Peyer's patch (tissue), 4 donors: ENCODE measurements at regions not wholly inside any gene's neighbourhood (a gene's known extent, or its start where the extent isn't known, plus 50 kb on each side); places are given as distances from the start of the nearest gene placed in this dataset.

Source experiments
- DNase-seq, 3 donors: peaks; one replicate each; pipeline ENCODE4 v3.0.0-alpha.2; 2017 to 2019
- H3K27ac ChIP-seq, 4 donors: fragments of 200-600 bp; sonication (generic); one replicate each; pipeline ENCODE4 v1.5.1; 2016 to 2019
- H3K27me3 ChIP-seq, 2 donors: fragments of 200-600 bp; sonication (generic); one replicate each; pipeline ENCODE4 v1.5.1; 2019
- H3K36me3 ChIP-seq, 3 donors: fragments of 200-600 bp; sonication (generic); one replicate each; pipeline ENCODE4 v1.5.1; 2016 to 2019
- H3K4me1 ChIP-seq, 4 donors: fragments of 200-600 bp; sonication (generic); one replicate each; pipeline ENCODE4 v1.5.1; 2016 to 2019
- H3K4me3 ChIP-seq, 4 donors: fragments of 200-600 bp; sonication (generic); 1 replicate in 3 of 4; 2 replicates in 1 of 4; pipeline ENCODE4 v1.5.1; 2016 to 2019; ENCODE audit warnings: mild to moderate bottlenecking in 1 of 4
- H3K9me3 ChIP-seq, 4 donors: fragments of 200-600 bp; sonication (generic); one replicate each; pipeline ENCODE4 v1.5.1; 2016 to 2019; ENCODE audit warnings: mild to moderate bottlenecking in 1 of 4
- POLR2A ChIP-seq, 2 donors: fragments of 450-650 bp; IDR thresholded peaks; one replicate each; pipeline ENCODE4 v1.5.1; 2017; ENCODE audit warnings: antibody characterized with exemption in 2 of 2, mild to moderate bottlenecking in 2 of 2, moderate library complexity in 2 of 2
- TF ChIP-seq, protein P1 (sequence below), 6 experiments: fragments of 450-650 bp in 4 of 6; fragments of 200-600 bp in 2 of 6; sonication (generic) in 1 of 6; IDR thresholded peaks; one replicate each; pipeline ENCODE4 v1.5.1; 2017 to 2019; ENCODE audit warnings: antibody characterized with exemption in 6 of 6, mild to moderate bottlenecking in 3 of 6, moderate library complexity in 1 of 6

DNA sequence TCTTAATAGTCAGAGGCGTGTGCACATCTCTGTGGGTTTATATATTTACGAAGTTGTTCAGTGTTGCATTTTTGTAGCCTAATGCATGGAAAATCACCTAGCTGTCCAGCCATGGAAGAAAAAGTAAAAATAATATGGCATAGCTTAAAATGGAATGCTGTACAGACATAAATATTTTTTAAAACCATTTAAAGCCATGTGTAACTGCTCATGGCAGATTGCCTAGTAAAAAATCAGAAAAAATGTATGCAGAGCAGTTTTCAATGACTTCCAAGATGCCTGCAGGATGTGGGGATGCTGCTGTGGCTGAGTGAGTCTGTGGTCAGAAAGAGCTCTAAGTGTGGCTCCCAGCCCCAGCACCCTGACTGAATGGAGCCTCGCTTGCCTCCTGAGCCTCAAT is 64.8 kb upstream of the ALKAL2 start:
- Histone ChIP-seq H3K4me1 (no peaks in the 10 kb centered on the region), H3K27ac (no peak overlapping the region), H3K27me3 (no peaks in the 10 kb centered on the region), H3K36me3 (no peaks in the 10 kb centered on the region), H3K4me3 (no peak overlapping the region), H3K9me3 (no peaks in the 10 kb centered on the region)
- TF ChIP-seq, protein P1, sequence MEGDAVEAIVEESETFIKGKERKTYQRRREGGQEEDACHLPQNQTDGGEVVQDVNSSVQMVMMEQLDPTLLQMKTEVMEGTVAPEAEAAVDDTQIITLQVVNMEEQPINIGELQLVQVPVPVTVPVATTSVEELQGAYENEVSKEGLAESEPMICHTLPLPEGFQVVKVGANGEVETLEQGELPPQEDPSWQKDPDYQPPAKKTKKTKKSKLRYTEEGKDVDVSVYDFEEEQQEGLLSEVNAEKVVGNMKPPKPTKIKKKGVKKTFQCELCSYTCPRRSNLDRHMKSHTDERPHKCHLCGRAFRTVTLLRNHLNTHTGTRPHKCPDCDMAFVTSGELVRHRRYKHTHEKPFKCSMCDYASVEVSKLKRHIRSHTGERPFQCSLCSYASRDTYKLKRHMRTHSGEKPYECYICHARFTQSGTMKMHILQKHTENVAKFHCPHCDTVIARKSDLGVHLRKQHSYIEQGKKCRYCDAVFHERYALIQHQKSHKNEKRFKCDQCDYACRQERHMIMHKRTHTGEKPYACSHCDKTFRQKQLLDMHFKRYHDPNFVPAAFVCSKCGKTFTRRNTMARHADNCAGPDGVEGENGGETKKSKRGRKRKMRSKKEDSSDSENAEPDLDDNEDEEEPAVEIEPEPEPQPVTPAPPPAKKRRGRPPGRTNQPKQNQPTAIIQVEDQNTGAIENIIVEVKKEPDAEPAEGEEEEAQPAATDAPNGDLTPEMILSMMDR (IDR thresholded peaks at IDR 0.05), result no peak
- TF ChIP-seq POLR2A (IDR thresholded peaks at IDR 0.05), result no peak
- no peak for DNase-seq

DNA sequence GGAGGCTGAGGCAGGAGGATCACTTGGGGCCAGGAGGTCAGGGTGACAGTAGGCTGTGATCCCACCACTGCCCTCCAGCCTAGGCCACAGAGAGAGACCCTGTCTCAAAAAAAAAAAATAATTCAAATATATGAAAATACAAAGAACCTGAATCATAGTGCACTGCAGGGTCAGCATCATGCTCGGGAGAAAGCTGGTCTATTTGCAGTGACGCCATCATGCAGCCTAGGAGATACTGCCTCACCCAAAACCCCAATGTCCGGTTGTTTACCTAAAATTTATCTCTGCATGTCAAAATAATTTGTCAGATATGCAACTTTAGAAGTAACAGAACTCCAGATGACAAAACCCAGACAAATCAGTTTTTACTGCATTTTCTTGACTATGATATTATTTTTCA is 61.5 kb upstream of the ALKAL2 start:
- Histone ChIP-seq H3K27ac (no peak overlapping the region), H3K4me3 (no peak overlapping the region), H3K27me3 (no peaks in the 10 kb centered on the region), H3K36me3 (no peaks in the 10 kb centered on the region), H3K9me3 (no peaks in the 10 kb centered on the region), H3K4me1 (no peaks in the 10 kb centered on the region)
- DNase-seq, result no peak
- TF ChIP-seq POLR2A (IDR thresholded peaks at IDR 0.05), result no peak
- TF ChIP-seq, protein P1 (IDR thresholded peaks at IDR 0.05), result no peak

DNA sequence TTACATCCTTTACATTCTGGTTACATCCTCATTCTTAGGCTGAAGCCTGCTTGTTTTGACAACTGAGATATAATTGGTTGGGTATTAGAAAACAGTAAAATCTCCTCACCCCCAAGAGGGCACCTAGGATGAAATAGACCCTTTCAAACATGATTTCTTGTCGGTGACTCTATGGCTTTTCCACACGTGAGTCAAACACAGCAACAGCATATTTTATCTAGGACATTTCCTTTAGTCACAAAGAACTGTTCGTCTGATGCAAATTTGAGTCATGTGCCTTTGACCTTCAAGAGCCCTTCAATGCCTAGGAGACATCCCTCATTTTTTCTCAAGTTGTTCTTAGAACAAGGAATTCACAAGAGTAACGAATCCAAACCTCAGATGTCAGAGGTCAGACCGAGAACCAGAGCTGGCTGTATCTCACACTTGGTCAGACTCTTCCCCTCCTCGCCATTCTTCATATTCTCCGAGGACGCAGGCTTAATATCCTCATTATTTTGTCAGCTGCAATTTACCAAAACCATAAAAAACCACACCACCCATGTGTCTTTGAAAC is 60.5 kb upstream of the ALKAL2 start:
- DNase-seq, result no peak
- H3K4me1 ChIP-seq, result no peaks in the 10 kb centered on the region
- H3K27me3 ChIP-seq, result no peaks in the 10 kb centered on the region
- H3K27ac ChIP-seq, result no peak overlapping the region
- no peaks in the 10 kb centered on the region for H3K36me3 ChIP-seq
- TF ChIP-seq, protein P1 (IDR thresholded peaks at IDR 0.05), result no peak
- no peak for TF ChIP-seq POLR2A (IDR thresholded peaks at IDR 0.05)
- H3K9me3 ChIP-seq, result no peaks in the 10 kb centered on the region
- H3K4me3 ChIP-seq, result no peak overlapping the region

DNA sequence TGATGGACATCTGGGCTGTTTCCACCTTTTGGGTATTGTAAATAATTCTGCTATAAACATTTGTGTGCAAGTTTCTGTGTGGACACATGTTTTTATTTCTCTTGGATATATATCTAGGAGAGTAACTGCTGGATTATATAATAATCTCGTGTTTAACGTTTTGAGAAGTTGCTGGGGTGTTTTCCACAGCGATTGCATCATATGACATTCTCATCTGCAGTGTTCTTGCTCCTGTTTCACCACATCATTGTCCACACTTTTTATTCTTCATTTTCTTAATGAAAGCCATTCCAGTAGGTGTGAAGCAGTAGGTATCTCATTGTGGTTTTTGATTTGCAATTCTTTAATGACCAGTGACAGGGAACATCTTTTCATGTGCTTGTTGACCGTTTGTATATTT is 56.9 kb upstream of the ALKAL2 start:
- H3K27me3 ChIP-seq, result no peaks in the 10 kb centered on the region
- no peaks in the 10 kb centered on the region for H3K4me1 ChIP-seq
- H3K4me3 ChIP-seq, result no peak overlapping the region
- H3K9me3 ChIP-seq, result no peaks in the 10 kb centered on the region
- no peaks in the 10 kb centered on the region for H3K36me3 ChIP-seq
- no peak for DNase-seq
- H3K27ac ChIP-seq, result no peak overlapping the region
- TF ChIP-seq, protein P1 (IDR thresholded peaks at IDR 0.05), result no peak
- TF ChIP-seq POLR2A (IDR thresholded peaks at IDR 0.05), result no peak

DNA sequence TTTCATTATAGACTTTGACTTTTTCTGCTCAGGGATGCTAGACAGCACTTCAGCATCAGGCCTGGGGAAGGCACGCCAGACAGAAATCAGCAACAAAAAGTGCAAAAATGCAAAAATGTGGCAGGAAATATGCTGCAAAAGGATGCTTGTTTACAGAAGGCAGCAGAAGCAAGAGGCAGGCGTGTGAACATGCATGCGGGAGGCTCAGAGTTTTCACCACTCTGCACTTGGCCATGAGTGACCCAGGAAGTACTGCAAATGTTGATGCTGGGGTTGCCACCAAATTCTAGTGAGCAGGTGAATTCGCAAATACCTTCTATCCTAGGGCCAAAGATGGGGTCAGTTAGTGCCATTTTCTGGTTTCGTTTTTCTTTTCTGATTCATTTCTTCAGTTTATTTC is 55.5 kb upstream of the ALKAL2 start:
- Histone ChIP-seq H3K36me3 (no peaks in the 10 kb centered on the region), H3K27ac (no peak overlapping the region), H3K9me3 (peaks cover 0 to 3% (median 0%) of the 10 kb centered on the region in 4 donors), H3K4me1 (no peaks in the 10 kb centered on the region), H3K27me3 (no peaks in the 10 kb centered on the region), H3K4me3 (no peak overlapping the region)
- no peak for TF ChIP-seq POLR2A (IDR thresholded peaks at IDR 0.05)
- TF ChIP-seq, protein P1 (IDR thresholded peaks at IDR 0.05), result no peak
- no peak for DNase-seq

DNA sequence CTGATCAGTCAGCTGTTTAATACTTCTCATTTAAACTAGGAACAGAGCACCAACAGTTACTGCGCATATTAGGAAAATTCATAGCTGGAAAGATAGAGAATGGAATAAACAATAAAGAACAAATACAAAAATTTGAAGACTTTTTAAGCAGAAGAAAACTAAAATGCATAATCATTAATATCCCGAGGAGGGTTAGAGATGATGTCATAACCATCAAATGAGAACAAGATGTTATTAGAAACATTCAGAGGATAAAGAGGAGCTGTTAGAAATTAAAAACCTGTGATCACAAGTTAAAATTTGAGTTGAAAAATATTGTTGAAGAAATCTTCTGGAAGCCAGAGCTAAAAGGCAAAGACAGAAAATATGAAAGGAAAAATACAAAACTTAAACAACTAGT is 54.0 kb upstream of the ALKAL2 start:
- no peaks in the 10 kb centered on the region for H3K27me3 ChIP-seq
- peaks cover 0 to 12% (median 2%) of the 10 kb centered on the region in 4 donors for H3K9me3 ChIP-seq
- H3K4me1 ChIP-seq, result no peaks in the 10 kb centered on the region
- no peak for TF ChIP-seq POLR2A (IDR thresholded peaks at IDR 0.05)
- TF ChIP-seq, protein P1 (IDR thresholded peaks at IDR 0.05), result no peak
- H3K4me3 ChIP-seq, result no peak overlapping the region
- no peak overlapping the region for H3K27ac ChIP-seq
- H3K36me3 ChIP-seq, result no peaks in the 10 kb centered on the region
- no peak for DNase-seq
